ENCODE measurements at regions not wholly inside any gene's neighbourhood (a gene's known extent, or its start where the extent isn't known, plus 50 kb on each side); places are given as distances from the start of the nearest gene placed in this dataset.
"Not testable (repeated sequence)": the region's sequence is repeated elsewhere in the genome, so short reads cannot be mapped to it uniquely, and the experiment has no call there.

DNA sequence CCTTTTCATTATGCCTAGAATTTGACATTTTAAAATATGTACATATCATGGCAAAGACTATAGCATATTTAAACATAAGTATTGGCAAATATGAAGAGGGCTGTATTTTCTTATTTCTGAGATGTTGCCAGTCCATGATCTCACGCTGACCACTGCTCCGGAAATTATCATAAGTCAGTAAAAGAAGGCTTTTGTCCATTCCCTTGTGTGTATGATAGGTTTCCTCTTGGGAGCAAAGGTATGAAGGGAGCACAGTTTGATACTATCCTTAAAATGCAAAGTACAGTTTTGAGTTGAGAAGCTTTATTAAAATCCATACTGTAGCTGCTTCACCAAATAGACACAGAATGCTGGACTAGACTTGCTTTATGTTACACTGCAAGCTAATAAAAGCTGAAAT is 52.6 kb upstream of the AGA start:
- H3K9ac ChIP-seq (ENCODE audit: low read length), result no peak overlapping the region
- no peak overlapping the region for H3K18ac ChIP-seq (ENCODE audit: low read length)
- no peak for DNase-seq
- no peak overlapping the region for H3K4me2 ChIP-seq (ENCODE audit: low read length)
- H2AK5ac ChIP-seq (ENCODE audit: low read length), result no peak overlapping the region
- H2BK5ac ChIP-seq (ENCODE audit: low read depth, low read length, poor library complexity), result no peak overlapping the region
- H3K9me3 ChIP-seq (ENCODE audit: insufficient read depth, low read depth, low read length), result no peaks in the 10 kb centered on the region
- H4K12ac ChIP-seq (ENCODE audit: low read depth, low read length), result no peak overlapping the region
- no peak overlapping the region for H3K23ac ChIP-seq (ENCODE audit: low read length)
- H3K4me3 ChIP-seq (ENCODE audit: low read depth, low read length), result no peak overlapping the region
- H3K79me1 ChIP-seq (ENCODE audit: low read length), result no peaks in the 10 kb centered on the region
- H3K36me3 ChIP-seq (ENCODE audit: control insufficient read depth in 1 of 2, insufficient read depth in 2 of 2, low read length in 2 of 2), result no peaks in the 10 kb centered on the region
- no peak overlapping the region for H3K27ac ChIP-seq (ENCODE audit: low read depth, low read length)
- no peak overlapping the region for H4K8ac ChIP-seq (ENCODE audit: low read depth, low read length)
- no peak overlapping the region for H2BK120ac ChIP-seq (ENCODE audit: insufficient read depth, low read length, poor library complexity)
- no peak overlapping the region for H4K91ac ChIP-seq (ENCODE audit: low read depth, low read length)
- H3K79me2 ChIP-seq (ENCODE audit: control insufficient read depth, insufficient read depth, low read length, poor library complexity), result no peaks in the 10 kb centered on the region
- no peak overlapping the region for H3K4ac ChIP-seq (ENCODE audit: low read depth, low read length)
- no peak overlapping the region for H2AFZ ChIP-seq (ENCODE audit: insufficient read depth, low read length, poor library complexity)
- no peak overlapping the region for H2BK12ac ChIP-seq (ENCODE audit: low read length)
- H3K14ac ChIP-seq (ENCODE audit: low read length), result no peak overlapping the region
- no CpG with 5 or more reads among the region's 2 CpGs for WGBS (ENCODE audit: extremely low coverage, insufficient coverage, insufficient read length)
- no peaks in the 10 kb centered on the region for H3K27me3 ChIP-seq (ENCODE audit: insufficient read depth, low read length)
- H3K4me1 ChIP-seq (ENCODE audit: control insufficient read depth in 1 of 2, insufficient read depth in 2 of 2, low read length in 2 of 2), result no peaks in the 10 kb centered on the region

DNA sequence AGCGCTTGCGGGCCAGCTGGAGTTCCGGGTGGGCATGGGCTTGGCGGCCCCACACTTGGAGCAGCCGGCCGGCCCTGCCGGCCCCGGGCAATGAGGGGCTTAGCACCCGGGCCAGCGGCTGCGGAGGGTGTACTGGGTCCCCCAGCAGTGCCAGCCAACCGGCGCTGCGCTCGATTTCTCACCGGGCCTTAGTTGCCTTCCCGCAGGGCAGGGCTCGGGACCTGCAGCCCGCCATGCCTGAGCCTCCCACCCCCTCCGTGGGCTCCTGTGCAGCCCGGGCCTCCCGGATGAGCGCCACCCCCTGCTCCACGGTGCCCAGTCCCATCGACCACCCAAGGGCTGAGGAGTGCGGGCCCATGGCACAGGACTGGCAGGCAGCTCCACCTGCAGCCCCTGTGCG is 53.4 kb upstream of the AGA start:
- H2AK5ac ChIP-seq (ENCODE audit: low read length); H3K9me3 ChIP-seq (ENCODE audit: insufficient read depth, low read depth, low read length); H3K9ac ChIP-seq (ENCODE audit: low read length); H2BK120ac ChIP-seq (ENCODE audit: insufficient read depth, low read length, poor library complexity); H3K79me1 ChIP-seq (ENCODE audit: low read length); H4K12ac ChIP-seq (ENCODE audit: low read depth, low read length); H2BK5ac ChIP-seq (ENCODE audit: low read depth, low read length, poor library complexity); H3K79me2 ChIP-seq (ENCODE audit: control insufficient read depth, insufficient read depth, low read length, poor library complexity); H3K4ac ChIP-seq (ENCODE audit: low read depth, low read length); H3K27ac ChIP-seq (ENCODE audit: low read depth, low read length); H3K23ac ChIP-seq (ENCODE audit: low read length); H3K4me2 ChIP-seq (ENCODE audit: low read length); H3K27me3 ChIP-seq (ENCODE audit: insufficient read depth, low read length); H2AFZ ChIP-seq (ENCODE audit: insufficient read depth, low read length, poor library complexity); H3K4me3 ChIP-seq (ENCODE audit: low read depth, low read length); H4K8ac ChIP-seq (ENCODE audit: low read depth, low read length); DNase-seq; H3K14ac ChIP-seq (ENCODE audit: low read length); H3K18ac ChIP-seq (ENCODE audit: low read length); H3K4me1 ChIP-seq (ENCODE audit: control insufficient read depth in 1 of 2, insufficient read depth in 2 of 2, low read length in 2 of 2); H3K36me3 ChIP-seq (ENCODE audit: control insufficient read depth in 1 of 2, insufficient read depth in 2 of 2, low read length in 2 of 2); H2BK12ac ChIP-seq (ENCODE audit: low read length); H4K91ac ChIP-seq (ENCODE audit: low read depth, low read length): not testable (repeated sequence)
- WGBS (ENCODE audit: extremely low coverage, insufficient coverage, insufficient read length), result no CpG with 5 or more reads among the region's 27 CpGs

DNA sequence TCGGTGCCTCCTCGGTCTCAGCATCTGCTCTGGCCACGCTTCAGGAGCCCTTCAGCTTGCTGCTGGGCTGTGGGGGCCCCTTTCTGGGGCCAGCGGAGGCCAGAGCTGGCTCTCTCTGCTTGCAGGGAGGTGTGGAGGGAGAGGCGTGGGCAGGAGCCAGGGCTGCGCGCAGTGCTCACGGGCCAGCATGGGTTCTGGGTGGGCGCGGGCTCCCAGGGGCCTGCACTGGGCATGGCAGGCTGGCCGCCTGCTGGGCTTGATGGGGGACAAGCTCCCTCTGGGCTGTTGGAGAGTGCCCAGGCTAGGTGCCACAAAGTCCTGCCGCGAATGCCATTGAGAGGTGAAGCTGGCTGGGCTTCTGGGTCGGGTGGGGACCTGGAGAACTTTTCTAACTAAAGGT is 57.3 kb upstream of the AGA start:
- DNase-seq, result no peak
- WGBS (ENCODE audit: extremely low coverage, insufficient coverage, insufficient read length), result no CpG with 5 or more reads among the region's 14 CpGs

DNA sequence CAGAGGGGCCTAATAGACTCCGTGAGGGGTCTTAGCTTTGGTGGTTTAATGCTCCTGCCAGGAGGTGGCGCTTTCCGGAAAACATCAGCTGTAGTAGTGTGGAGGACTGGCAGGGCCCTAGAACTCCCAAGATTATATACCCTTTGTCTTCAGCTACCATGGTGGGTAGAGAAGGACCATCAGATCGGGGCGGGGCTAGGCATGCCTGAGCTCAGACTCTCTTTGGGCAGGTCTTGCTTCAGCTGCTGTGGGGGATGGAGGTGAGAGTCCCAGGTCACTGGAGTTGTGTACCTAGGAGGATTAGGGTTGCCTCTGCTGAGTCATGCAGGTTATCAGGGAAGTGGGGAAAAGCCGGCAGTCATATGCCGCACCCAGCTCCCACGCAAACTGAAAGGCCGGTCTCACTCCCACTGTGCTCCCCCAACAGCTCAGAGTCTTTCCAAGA is 63.0 kb upstream of the AGA start:
- Histone ChIP-seq H3K27me3 (ENCODE audit: insufficient read depth, low read length) (no peaks in the 10 kb centered on the region), H4K8ac (ENCODE audit: low read depth, low read length) (no peak overlapping the region), H4K12ac (ENCODE audit: low read depth, low read length) (no peak overlapping the region), H3K4ac (ENCODE audit: low read depth, low read length) (no peak overlapping the region), H3K79me2 (ENCODE audit: control insufficient read depth, insufficient read depth, low read length, poor library complexity) (no peaks in the 10 kb centered on the region), H3K9me3 (ENCODE audit: insufficient read depth, low read depth, low read length) (no peaks in the 10 kb centered on the region), H3K4me2 (ENCODE audit: low read length) (no peak overlapping the region), H4K91ac (ENCODE audit: low read depth, low read length) (no peak overlapping the region), H2AK5ac (ENCODE audit: low read length) (no peak overlapping the region), H2BK12ac (ENCODE audit: low read length) (no peak overlapping the region), H3K27ac (ENCODE audit: low read depth, low read length) (no peak overlapping the region), H2AFZ (ENCODE audit: insufficient read depth, low read length, poor library complexity) (no peak overlapping the region), H3K79me1 (ENCODE audit: low read length) (no peaks in the 10 kb centered on the region), H3K14ac (ENCODE audit: low read length) (no peak overlapping the region), H3K18ac (ENCODE audit: low read length) (no peak overlapping the region), H3K36me3 (ENCODE audit: control insufficient read depth in 1 of 2, insufficient read depth in 2 of 2, low read length in 2 of 2) (no peaks in the 10 kb centered on the region), H2BK120ac (ENCODE audit: insufficient read depth, low read length, poor library complexity) (no peak overlapping the region), H3K23ac (ENCODE audit: low read length) (no peak overlapping the region), H3K9ac (ENCODE audit: low read length) (no peak overlapping the region), H2BK5ac (ENCODE audit: low read depth, low read length, poor library complexity) (no peak overlapping the region), H3K4me1 (ENCODE audit: control insufficient read depth in 1 of 2, insufficient read depth in 2 of 2, low read length in 2 of 2) (peaks cover 0 to 4% of the 10 kb centered on the region in 2 experiments), H3K4me3 (ENCODE audit: low read depth, low read length) (no peak overlapping the region)
- DNase-seq, result no peak
- no CpG with 5 or more reads among the region's 9 CpGs for WGBS (ENCODE audit: extremely low coverage, insufficient coverage, insufficient read length)

More for the DNA sequence above, 57.3 kb upstream of the AGA start:
- H3K27ac ChIP-seq (ENCODE audit: low read depth, low read length), result no peak overlapping the region
- no peaks in the 10 kb centered on the region for H3K27me3 ChIP-seq (ENCODE audit: insufficient read depth, low read length)
- no peak overlapping the region for H2BK12ac ChIP-seq (ENCODE audit: low read length)
- H3K9me3 ChIP-seq (ENCODE audit: insufficient read depth, low read depth, low read length), result no peaks in the 10 kb centered on the region
- no peak overlapping the region for H3K4ac ChIP-seq (ENCODE audit: low read depth, low read length)
- no peaks in the 10 kb centered on the region for H3K79me1 ChIP-seq (ENCODE audit: low read length)
- no peaks in the 10 kb centered on the region for H3K4me1 ChIP-seq (ENCODE audit: control insufficient read depth in 1 of 2, insufficient read depth in 2 of 2, low read length in 2 of 2)
- H3K23ac ChIP-seq (ENCODE audit: low read length), result no peak overlapping the region
- no peak overlapping the region for H3K18ac ChIP-seq (ENCODE audit: low read length)
- no peak overlapping the region for H3K4me3 ChIP-seq (ENCODE audit: low read depth, low read length)
- no peak overlapping the region for H3K4me2 ChIP-seq (ENCODE audit: low read length)
- no peak overlapping the region for H3K14ac ChIP-seq (ENCODE audit: low read length)
- H2BK5ac ChIP-seq (ENCODE audit: low read depth, low read length, poor library complexity), result no peak overlapping the region
- H2AFZ ChIP-seq (ENCODE audit: insufficient read depth, low read length, poor library complexity), result no peak overlapping the region
- H3K9ac ChIP-seq (ENCODE audit: low read length), result no peak overlapping the region
- no peak overlapping the region for H2BK120ac ChIP-seq (ENCODE audit: insufficient read depth, low read length, poor library complexity)
- H4K91ac ChIP-seq (ENCODE audit: low read depth, low read length), result no peak overlapping the region
- no peaks in the 10 kb centered on the region for H3K36me3 ChIP-seq (ENCODE audit: control insufficient read depth in 1 of 2, insufficient read depth in 2 of 2, low read length in 2 of 2)
- H2AK5ac ChIP-seq (ENCODE audit: low read length), result no peak overlapping the region
- H4K12ac ChIP-seq (ENCODE audit: low read depth, low read length), result no peak overlapping the region
- H4K8ac ChIP-seq (ENCODE audit: low read depth, low read length), result no peak overlapping the region
- H3K79me2 ChIP-seq (ENCODE audit: control insufficient read depth, insufficient read depth, low read length, poor library complexity), result no peaks in the 10 kb centered on the region
